Upper lobe of right lung (tissue), 1 donor: ENCODE measurements at regions not wholly inside any gene's neighbourhood (a gene's known extent, or its start where the extent isn't known, plus 50 kb on each side); places are given as distances from the start of the nearest gene placed in this dataset.

ENCODE experiments used
- ATAC-seq: fragments of 200-7000 bp; cut with Tn5 transposase; one replicate; pipeline ENCODE4 v1.9.1; 2020; ENCODE audit warnings: mild to moderate bottlenecking, moderate library complexity
- DNase-seq: peaks from one replicate; pipeline ENCODE4 v3.0.0-alpha.2; 2020
- H3K27ac ChIP-seq: fragments of 200-600 bp; one replicate; pipeline ENCODE4 v1.8.0; 2022
- H3K27me3 ChIP-seq: fragments of 200-600 bp; one replicate; pipeline ENCODE4 v1.8.0; 2022; ENCODE audit warnings: mild to moderate bottlenecking
- H3K36me3 ChIP-seq: fragments of 200-600 bp; one replicate; pipeline ENCODE4 v1.8.0; 2022
- H3K4me1 ChIP-seq: fragments of 200-600 bp; one replicate; pipeline ENCODE4 v1.8.0; 2022
- H3K4me3 ChIP-seq: fragments of 200-600 bp; one replicate; pipeline ENCODE4 v1.8.0; 2022; ENCODE audit warnings: mild to moderate bottlenecking
- H3K9me3 ChIP-seq: fragments of 200-600 bp; one replicate; pipeline ENCODE4 v1.8.0; 2022
- CTCF ChIP-seq: fragments of 200-600 bp; IDR thresholded peaks from one replicate; pipeline ENCODE4 v1.8.0; 2022; ENCODE audit warnings: antibody characterized with exemption
- intact Hi-C: fragments of 100-400 bp; cut with DNase I; formaldehyde crosslinking; loops from one replicate; pipeline ENCODE4 v1.11.0; 2022
- donor health status: DM: no; HTN: yes; CAD: no; lungs with severe emphysema.

- Histone ChIP-seq H3K4me1 (no peaks in the 10 kb centered on the region), H3K36me3 (no peaks in the 10 kb centered on the region), H3K27ac (no peak overlapping the region), H3K27me3 (no peaks in the 10 kb centered on the region), H3K4me3 (no peak overlapping the region), H3K9me3 (no peaks in the 10 kb centered on the region)
- DNase-seq: no peak
- ATAC-seq: no peak
- TF ChIP-seq CTCF: no peak
- intact Hi-C loops: no loop called here
These were observed 313.5 kb downstream of the RPRM start for GRCh38 chr2:153165021-153165420.

- Histone ChIP-seq H3K4me1 (no peaks in the 10 kb centered on the region), H3K27ac (no peak overlapping the region), H3K36me3 (no peaks in the 10 kb centered on the region), H3K27me3 (no peaks in the 10 kb centered on the region), H3K4me3 (no peak overlapping the region), H3K9me3 (no peaks in the 10 kb centered on the region)
- DNase-seq: no peak
- intact Hi-C loops: no loop called here
- ATAC-seq: no peak
- TF ChIP-seq CTCF: peak; percentile 37
These were observed 315.5 kb downstream of the RPRM start for GRCh38 chr2:153163055-153163454.

GRCh38 chr2:153156743-153157142 is 321.8 kb downstream of the RPRM start:
- H3K36me3 ChIP-seq: no peaks in the 10 kb centered on the region
- intact Hi-C loops: no loop called here
- no peak overlapping the region for H3K27ac ChIP-seq
- no peak for ATAC-seq
- TF ChIP-seq CTCF: no peak
- no peaks in the 10 kb centered on the region for H3K4me1 ChIP-seq
- H3K27me3 ChIP-seq: no peaks in the 10 kb centered on the region
- H3K9me3 ChIP-seq: no peaks in the 10 kb centered on the region
- no peak for DNase-seq
- no peak overlapping the region for H3K4me3 ChIP-seq

GRCh38 chr2:153152036-153152435 is 326.5 kb downstream of the RPRM start:
- intact Hi-C loops: no loop called here
- H3K36me3 ChIP-seq: no peaks in the 10 kb centered on the region
- no peak overlapping the region for H3K27ac ChIP-seq

GRCh38 chr2:153145470-153145978 is 333.0 kb downstream of the RPRM start:
- DNase-seq (no peak), ATAC-seq (no peak)
- Histone ChIP-seq H3K4me3 (no peak overlapping the region), H3K4me1 (no peaks in the 10 kb centered on the region), H3K27ac (no peak overlapping the region), H3K9me3 (no peaks in the 10 kb centered on the region), H3K36me3 (no peaks in the 10 kb centered on the region), H3K27me3 (no peaks in the 10 kb centered on the region)
- no peak for TF ChIP-seq CTCF
- intact Hi-C loops: no loop called here

More at GRCh38 chr2:153152036-153152435, 326.5 kb downstream of the RPRM start:
- no peaks in the 10 kb centered on the region for H3K27me3 ChIP-seq
- ATAC-seq (no peak), DNase-seq (no peak)
- no peaks in the 10 kb centered on the region for H3K9me3 ChIP-seq
- no peak overlapping the region for H3K4me3 ChIP-seq
- H3K4me1 ChIP-seq: no peaks in the 10 kb centered on the region
- no peak for TF ChIP-seq CTCF

- no peaks in the 10 kb centered on the region for H3K36me3 ChIP-seq
- TF ChIP-seq CTCF: no peak
- H3K4me1 ChIP-seq: no peaks in the 10 kb centered on the region
- no peak overlapping the region for H3K27ac ChIP-seq
- no peak for DNase-seq
- no peak overlapping the region for H3K4me3 ChIP-seq
- H3K9me3 ChIP-seq: no peaks in the 10 kb centered on the region
- H3K27me3 ChIP-seq: no peaks in the 10 kb centered on the region
- intact Hi-C loops: no loop called here
- no peak for ATAC-seq
These were observed 335.0 kb downstream of the RPRM start for GRCh38 chr2:153143540-153143939.
